C4-2B (cell line): ENCODE measurements at regions not wholly inside any gene's neighbourhood (a gene's known extent, or its start where the extent isn't known, plus 50 kb on each side); places are given as distances from the start of the nearest gene placed in this dataset.

Source experiments
- H3K27ac ChIP-seq: fragments of 450-650 bp; 2 replicates; pipeline ENCODE4 v1.5.1; 2017
- ZFX ChIP-seq: fragments of 450-650 bp; IDR thresholded peaks from 2 replicates; pipeline ENCODE4 v1.6.1; 2017
- TF ChIP-seq, protein P1 (sequence below): fragments of 450-650 bp; conservative IDR thresholded peaks from 2 replicates; pipeline ENCODE4 v1.5.1; 2017; ENCODE audit warnings: mild to moderate bottlenecking

GRCh38 chr12:113766131-113766878, 199.8 kb downstream of the RBM19 start:
- TF ChIP-seq ZFX = no peak
- TF ChIP-seq, protein P1, sequence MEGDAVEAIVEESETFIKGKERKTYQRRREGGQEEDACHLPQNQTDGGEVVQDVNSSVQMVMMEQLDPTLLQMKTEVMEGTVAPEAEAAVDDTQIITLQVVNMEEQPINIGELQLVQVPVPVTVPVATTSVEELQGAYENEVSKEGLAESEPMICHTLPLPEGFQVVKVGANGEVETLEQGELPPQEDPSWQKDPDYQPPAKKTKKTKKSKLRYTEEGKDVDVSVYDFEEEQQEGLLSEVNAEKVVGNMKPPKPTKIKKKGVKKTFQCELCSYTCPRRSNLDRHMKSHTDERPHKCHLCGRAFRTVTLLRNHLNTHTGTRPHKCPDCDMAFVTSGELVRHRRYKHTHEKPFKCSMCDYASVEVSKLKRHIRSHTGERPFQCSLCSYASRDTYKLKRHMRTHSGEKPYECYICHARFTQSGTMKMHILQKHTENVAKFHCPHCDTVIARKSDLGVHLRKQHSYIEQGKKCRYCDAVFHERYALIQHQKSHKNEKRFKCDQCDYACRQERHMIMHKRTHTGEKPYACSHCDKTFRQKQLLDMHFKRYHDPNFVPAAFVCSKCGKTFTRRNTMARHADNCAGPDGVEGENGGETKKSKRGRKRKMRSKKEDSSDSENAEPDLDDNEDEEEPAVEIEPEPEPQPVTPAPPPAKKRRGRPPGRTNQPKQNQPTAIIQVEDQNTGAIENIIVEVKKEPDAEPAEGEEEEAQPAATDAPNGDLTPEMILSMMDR = no peak
- no peak overlapping the region for H3K27ac ChIP-seq

- H3K27ac ChIP-seq = no peak overlapping the region
- no peak for TF ChIP-seq ZFX
- TF ChIP-seq, protein P1 = no peak
Observed at GRCh38 chr12:113764661-113765060, 201.5 kb downstream of the RBM19 start.

GRCh38 chr12:113762882-113763816, 203.0 kb downstream of the RBM19 start:
- TF ChIP-seq, protein P1 = no peak
- TF ChIP-seq ZFX = no peak
- H3K27ac ChIP-seq = no peak overlapping the region

- no peak overlapping the region for H3K27ac ChIP-seq
- TF ChIP-seq ZFX = no peak
- TF ChIP-seq, protein P1 = no peak
Observed at GRCh38 chr12:113762155-113762881, 203.8 kb downstream of the RBM19 start.

DNA sequence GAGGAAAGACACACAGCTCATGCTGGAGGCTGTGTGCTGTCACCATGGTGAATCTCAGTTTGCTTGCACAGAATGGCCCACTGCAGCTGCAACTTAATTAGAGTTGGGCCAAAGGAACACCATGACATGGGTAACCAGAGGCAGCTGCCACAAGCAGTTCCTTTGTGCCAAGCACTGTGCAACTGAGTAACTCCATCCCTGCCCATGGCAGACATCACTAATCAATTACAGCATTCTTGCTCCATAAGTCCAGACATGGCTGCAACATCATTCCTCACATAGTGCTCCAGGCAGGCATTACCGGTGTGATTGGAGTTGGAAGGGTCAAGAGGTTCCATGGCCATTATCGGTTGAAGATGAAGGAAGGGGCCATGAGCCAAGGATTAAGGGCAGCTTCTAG, 207.0 kb downstream of the RBM19 start:
- H3K27ac ChIP-seq = no peak overlapping the region
- TF ChIP-seq ZFX = no peak
- TF ChIP-seq, protein P1 = no peak

DNA sequence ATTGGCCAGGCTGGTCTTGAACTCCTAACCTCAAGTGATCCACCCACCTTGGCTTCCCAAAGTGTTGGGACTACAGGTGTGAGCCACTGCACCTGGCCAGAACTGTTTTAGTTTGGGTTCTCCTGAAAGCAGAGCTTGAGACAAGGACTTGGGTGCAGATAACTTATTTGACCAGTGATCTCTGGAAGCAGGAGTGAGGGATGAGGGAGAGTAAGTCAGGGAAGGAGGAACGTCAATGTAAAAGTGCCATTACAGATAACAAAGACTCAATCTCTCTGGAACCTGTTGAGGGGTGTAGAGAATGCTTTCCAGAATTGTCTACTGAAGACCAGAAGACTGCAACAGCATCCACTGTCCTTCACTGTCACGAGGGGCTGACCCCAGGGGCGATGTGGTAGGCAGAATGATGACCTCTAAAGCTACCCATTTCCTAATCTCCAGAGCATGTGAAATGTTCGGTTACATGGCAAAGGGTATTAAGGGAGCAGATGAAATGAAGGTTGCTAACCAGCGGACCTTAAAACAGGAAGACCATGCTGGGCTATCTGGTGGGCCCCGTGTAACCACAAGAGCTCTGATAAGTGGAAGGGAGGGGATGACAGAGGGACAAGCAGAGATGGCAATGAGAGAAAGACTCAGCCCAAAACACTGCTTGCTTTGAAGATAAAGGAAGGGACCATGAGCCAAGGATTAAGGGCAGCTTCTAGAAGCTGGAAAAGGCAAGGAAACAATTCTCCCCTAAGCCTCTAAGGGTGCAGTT, 207.8 kb downstream of the RBM19 start:
- TF ChIP-seq ZFX = no peak
- TF ChIP-seq, protein P1 = no peak
- no peak overlapping the region for H3K27ac ChIP-seq
